ENCODE measurements at regions not wholly inside any gene's neighbourhood (a gene's known extent, or its start where the extent isn't known, plus 50 kb on each side); places are given as distances from the start of the nearest gene placed in this dataset.

DNA sequence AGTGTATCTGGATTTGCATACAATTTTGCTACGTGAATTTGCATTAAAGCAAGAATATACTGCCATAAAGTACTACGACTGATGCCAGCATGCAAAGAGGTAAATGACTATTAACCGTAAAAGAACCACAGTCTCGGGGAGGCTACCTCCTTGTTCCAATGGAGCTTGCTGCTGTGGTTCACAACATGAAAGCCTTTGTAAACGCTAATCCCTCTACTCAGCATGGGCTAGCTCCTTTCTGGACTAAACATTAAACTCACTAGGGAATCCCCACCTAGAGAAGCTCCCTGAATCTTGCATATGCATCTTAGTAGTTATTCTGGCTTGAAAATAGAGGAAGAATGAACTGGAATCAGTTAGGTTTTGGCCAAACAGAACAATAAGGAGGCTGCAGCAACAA, 60.5 kb upstream of the ARHGAP32 start:
- Histone ChIP-seq H3K9me3 (ENCODE audit: control insufficient read depth, low read depth, low read length) (no peaks in the 10 kb centered on the region), H3K14ac (ENCODE audit: insufficient read depth, low read length) (no peak overlapping the region), H3K56ac (ENCODE audit: insufficient read length, low read depth, low read length) (no peak overlapping the region), H2BK20ac (ENCODE audit: low read depth, low read length, poor library complexity, severe bottlenecking) (no peak overlapping the region), H3K79me2 (ENCODE audit: insufficient read depth, low read length) (peaks cover 5% of the 10 kb centered on the region; the same call in 1 of the 2 replicates), H3K27ac (ENCODE audit: insufficient read length, low read depth, low read length) (no peak overlapping the region), H2AK5ac (ENCODE audit: insufficient read length, low read length) (no peak overlapping the region), H4K8ac (replicated peaks; ENCODE audit: insufficient read length, low read depth, low read length) (no peak overlapping the region), H3K9ac (ENCODE audit: extremely low read depth, insufficient read length, low read length) (no peak overlapping the region), H3K4me1 (ENCODE audit: insufficient read depth, low read length) (no peaks in the 10 kb centered on the region; the same call in 1 of the 2 replicates), H2BK15ac (ENCODE audit: low read depth, low read length) (no peak overlapping the region), H3K18ac (ENCODE audit: insufficient read length, low read depth, low read length) (no peak overlapping the region), H3K4me2 (ENCODE audit: insufficient read depth, insufficient read length, low read length) (peak overlapping the region; percentile 13), H3K23me2 (ENCODE audit: insufficient read length, low read depth, low read length, poor library complexity, severe bottlenecking) (no peaks in the 10 kb centered on the region), H4K91ac (ENCODE audit: insufficient read length, low read depth, low read length) (no peak overlapping the region), H3K4ac (ENCODE audit: low read depth, low read length) (no peak overlapping the region), H3K27me3 (ENCODE audit: insufficient read depth, low read length) (no peaks in the 10 kb centered on the region), H4K20me1 (ENCODE audit: control insufficient read depth, insufficient read depth, insufficient read length) (no peaks in the 10 kb centered on the region), H2BK12ac (ENCODE audit: insufficient read length, low read depth, low read length) (no peak overlapping the region), H2BK120ac (ENCODE audit: low read depth, low read length, poor library complexity, severe bottlenecking) (no peak overlapping the region), H3K79me1 (ENCODE audit: insufficient read depth, low read depth, low read length, poor library complexity, severe bottlenecking) (no peaks in the 10 kb centered on the region), H4K5ac (ENCODE audit: insufficient read length, low read depth, low read length) (no peak overlapping the region), H2BK5ac (ENCODE audit: insufficient read length, low read length) (no peak overlapping the region), H2AFZ (ENCODE audit: low read length) (no peak overlapping the region), H3T11ph (ENCODE audit: low read length) (no peak overlapping the region), H3K23ac (ENCODE audit: insufficient read length, low read depth, low read length) (no peak overlapping the region)
- TF ChIP-seq, protein P1, sequence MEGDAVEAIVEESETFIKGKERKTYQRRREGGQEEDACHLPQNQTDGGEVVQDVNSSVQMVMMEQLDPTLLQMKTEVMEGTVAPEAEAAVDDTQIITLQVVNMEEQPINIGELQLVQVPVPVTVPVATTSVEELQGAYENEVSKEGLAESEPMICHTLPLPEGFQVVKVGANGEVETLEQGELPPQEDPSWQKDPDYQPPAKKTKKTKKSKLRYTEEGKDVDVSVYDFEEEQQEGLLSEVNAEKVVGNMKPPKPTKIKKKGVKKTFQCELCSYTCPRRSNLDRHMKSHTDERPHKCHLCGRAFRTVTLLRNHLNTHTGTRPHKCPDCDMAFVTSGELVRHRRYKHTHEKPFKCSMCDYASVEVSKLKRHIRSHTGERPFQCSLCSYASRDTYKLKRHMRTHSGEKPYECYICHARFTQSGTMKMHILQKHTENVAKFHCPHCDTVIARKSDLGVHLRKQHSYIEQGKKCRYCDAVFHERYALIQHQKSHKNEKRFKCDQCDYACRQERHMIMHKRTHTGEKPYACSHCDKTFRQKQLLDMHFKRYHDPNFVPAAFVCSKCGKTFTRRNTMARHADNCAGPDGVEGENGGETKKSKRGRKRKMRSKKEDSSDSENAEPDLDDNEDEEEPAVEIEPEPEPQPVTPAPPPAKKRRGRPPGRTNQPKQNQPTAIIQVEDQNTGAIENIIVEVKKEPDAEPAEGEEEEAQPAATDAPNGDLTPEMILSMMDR (conservative IDR thresholded peaks at IDR 0.05), result no peak
- Mint-ChIP-seq H3K27me3 (ENCODE audit: low read depth) (no peaks in the 10 kb centered on the region), H3K4me3 (peak overlapping the region; percentile 16 to 63; a peak in 4 of 5 replicates), H3K27ac (peak overlapping the region in 2 of 3 experiments; percentile 91 to 98; a peak in 6 of 7 replicates), H3K9me3 (no peaks in the 10 kb centered on the region), H3K36me3 (ENCODE audit: insufficient read depth in 1 of 3, low read depth in 3 of 3) (peaks cover 0 to 6% (median 0%) of the 10 kb centered on the region in 3 experiments; a peak in 3 of 7 replicates), H3K4me1 (peaks cover 72 to 84% of the 10 kb centered on the region in 2 experiments)
- peak; percentile 53 for DNase-seq
- whole genome bisulfite sequencing (ENCODE audit: extremely low coverage, insufficient read length, low lambda C conversion rate), result no CpG with 5 or more reads among the region's 5 CpGs

Data from H9 (cell line).